ENCODE measurements at regions not wholly inside any gene's neighbourhood (a gene's known extent, or its start where the extent isn't known, plus 50 kb on each side); places are given as distances from the start of the nearest gene placed in this dataset.

DNA sequence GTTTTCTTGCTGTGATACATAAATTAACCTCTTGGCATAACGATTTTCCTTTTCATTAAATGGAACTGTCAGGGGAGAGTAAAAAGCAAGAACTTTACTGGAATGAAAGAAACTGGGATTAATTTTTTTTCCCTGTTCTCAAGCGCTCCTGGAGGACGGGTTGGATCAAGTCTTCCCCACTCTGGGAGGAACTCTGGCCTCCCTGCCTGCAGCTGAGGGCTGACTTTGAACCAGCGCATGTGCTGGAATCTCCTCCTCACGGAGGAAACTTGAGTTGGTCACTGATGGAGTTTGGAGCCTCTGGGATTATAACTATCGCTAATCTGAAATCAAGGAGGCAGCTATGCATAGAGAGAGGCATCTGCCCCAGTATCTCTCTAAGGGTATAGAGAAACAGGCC, 406.4 kb upstream of the TMEM132C start:
- intact Hi-C loops (cut with micrococcal nuclease) = no loop called here
- H3K27me3 Mint-ChIP-seq (ENCODE audit: insufficient read depth) = no peaks in the 10 kb centered on the region
- no peaks in the 10 kb centered on the region for H3K4me1 Mint-ChIP-seq (ENCODE audit: low read depth)
- no peak overlapping the region for H3K27ac Mint-ChIP-seq
- H3K36me3 Mint-ChIP-seq (ENCODE audit: low read depth) = no peaks in the 10 kb centered on the region
- H3K4me3 Mint-ChIP-seq = no peak overlapping the region
- peaks cover 55% of the 10 kb centered on the region for H3K9me3 Mint-ChIP-seq
- DNase-seq (ENCODE audit: low spot score) = no peak

DNA sequence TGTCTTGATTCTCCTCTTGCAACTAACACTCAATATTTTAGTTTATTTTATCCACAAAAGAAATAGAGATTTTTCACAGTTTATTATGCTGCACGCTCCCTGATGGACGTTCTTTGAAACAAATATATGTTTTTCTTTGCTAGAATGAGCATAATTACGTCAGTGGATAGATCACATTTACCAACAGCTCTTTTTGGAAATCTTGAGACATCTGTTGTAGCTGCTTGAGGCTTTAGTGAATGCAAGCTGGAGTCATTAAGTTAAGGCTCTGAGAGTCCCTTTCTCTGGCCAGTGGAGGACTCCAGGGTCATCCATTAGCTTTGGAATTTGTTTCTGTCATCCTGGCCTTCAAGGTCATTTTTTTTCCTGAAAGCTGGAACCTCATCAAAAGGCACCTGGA, 405.6 kb upstream of the TMEM132C start:
- H3K27me3 Mint-ChIP-seq (ENCODE audit: insufficient read depth) = no peaks in the 10 kb centered on the region
- intact Hi-C loops (cut with micrococcal nuclease) = no loop called here
- peaks cover 59% of the 10 kb centered on the region for H3K9me3 Mint-ChIP-seq
- no peaks in the 10 kb centered on the region for H3K36me3 Mint-ChIP-seq (ENCODE audit: low read depth)
- no peaks in the 10 kb centered on the region for H3K4me1 Mint-ChIP-seq (ENCODE audit: low read depth)
- no peak for DNase-seq (ENCODE audit: low spot score)
- H3K4me3 Mint-ChIP-seq = no peak overlapping the region
- H3K27ac Mint-ChIP-seq = no peak overlapping the region

DNA sequence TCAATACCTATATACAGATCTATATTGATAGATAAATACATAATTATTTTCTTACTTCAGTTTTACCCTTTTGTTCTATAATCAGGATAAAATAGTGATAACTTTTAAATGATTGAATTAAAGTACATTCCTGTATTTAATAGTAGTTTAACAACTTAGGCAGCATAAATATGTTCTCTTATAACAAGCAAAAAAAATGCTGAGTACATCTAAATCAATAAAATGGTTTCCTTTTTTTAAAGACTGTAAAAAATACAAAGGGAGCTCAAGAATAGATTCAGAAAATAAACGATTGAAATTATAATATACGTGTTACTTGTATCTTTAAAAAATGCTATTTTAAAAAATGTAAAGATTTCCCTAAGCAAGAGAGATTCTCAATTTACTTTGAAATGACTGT, 393.7 kb upstream of the TMEM132C start:
- H3K27ac Mint-ChIP-seq = no peak overlapping the region
- H3K27me3 Mint-ChIP-seq (ENCODE audit: insufficient read depth) = no peaks in the 10 kb centered on the region
- H3K4me1 Mint-ChIP-seq (ENCODE audit: low read depth) = no peaks in the 10 kb centered on the region
- intact Hi-C loops (cut with micrococcal nuclease) = no loop called here
- no peak for DNase-seq (ENCODE audit: low spot score)
- H3K9me3 Mint-ChIP-seq = peaks cover 22% of the 10 kb centered on the region
- no peak overlapping the region for H3K4me3 Mint-ChIP-seq
- no peaks in the 10 kb centered on the region for H3K36me3 Mint-ChIP-seq (ENCODE audit: low read depth)

DNA sequence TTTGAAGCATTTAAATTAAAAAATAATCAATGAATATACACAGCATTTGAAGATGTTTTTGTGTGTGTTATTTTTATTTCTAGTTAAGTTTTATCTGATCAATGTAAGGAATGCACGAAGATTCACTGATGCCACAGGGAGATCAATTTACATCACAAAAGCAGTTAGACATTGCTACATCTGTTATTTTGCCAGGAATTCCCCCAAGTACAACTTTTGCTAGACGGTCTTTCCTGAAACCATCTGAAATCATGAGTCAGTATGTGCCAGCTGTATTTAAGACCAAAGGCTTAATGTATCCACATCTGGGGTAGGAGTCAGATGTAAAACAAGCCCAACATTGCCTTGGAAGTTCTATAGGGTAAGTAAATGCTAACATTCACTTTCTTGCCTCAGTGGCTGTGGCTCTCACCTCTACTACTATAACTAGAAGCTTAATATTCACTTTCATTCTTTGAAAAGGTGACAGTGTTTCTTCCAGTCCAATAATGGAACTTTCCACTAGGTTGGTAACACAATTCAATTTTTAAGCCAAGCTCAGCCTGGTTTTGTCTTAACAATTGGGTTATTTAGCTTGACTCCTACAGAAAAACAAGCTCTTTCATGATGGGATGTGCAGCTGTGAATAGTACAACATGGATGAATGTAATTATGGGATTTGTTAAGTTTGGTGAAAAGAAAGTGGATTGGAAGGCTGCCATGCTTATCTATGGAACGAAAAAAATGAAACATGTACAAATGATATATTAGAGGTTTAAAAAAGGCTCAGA, 385.4 kb upstream of the TMEM132C start:
- intact Hi-C loops (cut with micrococcal nuclease) = no loop called here
- Mint-ChIP-seq H3K9me3 (peaks cover 30% of the 10 kb centered on the region), H3K36me3 (ENCODE audit: low read depth) (no peaks in the 10 kb centered on the region), H3K4me1 (ENCODE audit: low read depth) (no peaks in the 10 kb centered on the region), H3K27me3 (ENCODE audit: insufficient read depth) (no peaks in the 10 kb centered on the region), H3K27ac (no peak overlapping the region), H3K4me3 (no peak overlapping the region)
- no peak for DNase-seq (ENCODE audit: low spot score)

DNA sequence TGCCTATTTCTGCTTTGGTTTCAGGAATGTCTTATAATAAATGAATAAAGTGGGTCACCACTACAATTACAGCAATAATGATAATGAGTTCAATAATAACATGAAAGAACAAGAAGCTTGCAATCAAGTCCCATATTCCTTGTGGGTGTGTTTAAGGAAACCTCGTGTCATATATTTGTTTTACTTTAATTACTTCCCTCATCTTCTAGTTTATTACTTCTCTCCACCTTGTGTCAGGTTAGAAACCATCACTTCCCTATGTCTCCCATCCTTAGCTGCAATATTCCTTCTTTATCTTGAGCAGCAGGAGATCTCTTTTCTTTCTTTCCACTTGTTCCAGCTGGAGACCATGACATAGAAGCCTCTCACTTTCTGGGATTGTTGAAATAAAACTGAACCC, 384.0 kb upstream of the TMEM132C start:
- Mint-ChIP-seq H3K9me3 (peaks cover 27% of the 10 kb centered on the region), H3K27ac (no peak overlapping the region), H3K27me3 (ENCODE audit: insufficient read depth) (no peaks in the 10 kb centered on the region), H3K4me3 (no peak overlapping the region), H3K36me3 (ENCODE audit: low read depth) (no peaks in the 10 kb centered on the region), H3K4me1 (ENCODE audit: low read depth) (no peaks in the 10 kb centered on the region)
- intact Hi-C loops (cut with micrococcal nuclease) = no loop called here
- no peak for DNase-seq (ENCODE audit: low spot score)

DNA sequence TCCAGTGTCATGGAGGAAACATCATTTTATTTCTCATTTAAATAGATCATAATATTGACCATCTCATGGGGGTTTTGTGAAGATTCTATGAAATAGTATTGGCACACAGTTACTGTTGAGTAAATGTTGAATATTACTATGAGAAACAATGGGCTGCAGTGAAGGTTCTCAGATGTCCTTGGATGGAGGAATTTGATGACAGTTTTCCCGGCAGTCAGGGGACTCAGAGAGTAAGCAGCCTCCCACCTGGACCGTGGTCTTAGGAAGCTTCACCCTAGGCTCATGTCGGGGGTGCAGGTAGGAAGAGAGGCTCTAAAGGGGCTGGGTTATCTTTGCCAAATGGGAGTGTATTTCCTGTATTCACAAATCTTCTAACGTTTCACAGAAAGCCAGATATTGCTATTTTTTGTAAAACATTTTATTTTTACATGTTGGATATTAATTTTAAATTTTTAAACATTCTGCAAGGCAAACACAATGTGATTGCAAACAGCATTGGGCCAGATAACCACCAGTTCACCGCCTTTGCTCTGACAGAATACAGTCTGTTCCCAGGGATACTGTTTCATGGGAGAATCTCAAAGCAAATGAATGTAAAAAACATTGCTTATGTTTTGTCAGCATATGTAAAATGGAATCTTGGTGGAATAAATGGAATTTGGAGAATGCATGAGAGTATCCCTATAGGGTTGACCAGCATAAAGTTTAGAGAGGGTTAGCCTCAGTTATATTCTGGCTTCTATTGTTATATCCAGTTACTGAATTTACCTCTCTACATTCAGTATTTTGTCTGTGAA, 380.8 kb upstream of the TMEM132C start:
- intact Hi-C loops (cut with micrococcal nuclease) = no loop called here
- no peak for DNase-seq (ENCODE audit: low spot score)
- H3K4me3 Mint-ChIP-seq = no peak overlapping the region
- H3K36me3 Mint-ChIP-seq (ENCODE audit: low read depth) = no peaks in the 10 kb centered on the region
- no peaks in the 10 kb centered on the region for H3K4me1 Mint-ChIP-seq (ENCODE audit: low read depth)
- H3K9me3 Mint-ChIP-seq = peaks cover 22% of the 10 kb centered on the region
- no peaks in the 10 kb centered on the region for H3K27me3 Mint-ChIP-seq (ENCODE audit: insufficient read depth)
- H3K27ac Mint-ChIP-seq = no peak overlapping the region

DNA sequence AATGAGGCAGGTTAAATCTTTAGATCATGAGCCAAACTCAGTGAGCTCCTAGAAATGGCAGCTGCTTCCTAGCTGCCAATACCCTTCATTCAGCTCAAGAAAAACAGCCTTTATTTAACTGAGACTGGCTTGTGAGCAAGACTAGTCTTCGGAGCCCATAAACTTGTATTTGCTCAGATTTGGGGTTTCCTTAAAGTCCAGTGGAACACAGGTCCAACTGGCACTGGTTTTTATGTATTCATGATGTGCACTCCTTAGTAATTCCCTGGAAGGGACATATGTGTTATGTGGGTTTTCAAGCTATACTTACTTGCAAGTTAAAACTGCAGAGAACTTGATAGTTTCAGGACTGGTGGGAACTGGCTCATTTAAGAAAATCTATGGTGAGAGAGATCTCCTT, 380.1 kb upstream of the TMEM132C start:
- no peaks in the 10 kb centered on the region for H3K4me1 Mint-ChIP-seq (ENCODE audit: low read depth)
- H3K4me3 Mint-ChIP-seq = no peak overlapping the region
- H3K27ac Mint-ChIP-seq = no peak overlapping the region
- H3K36me3 Mint-ChIP-seq (ENCODE audit: low read depth) = no peaks in the 10 kb centered on the region
- intact Hi-C loops (cut with micrococcal nuclease) = no loop called here
- peaks cover 27% of the 10 kb centered on the region for H3K9me3 Mint-ChIP-seq
- no peak for DNase-seq (ENCODE audit: low spot score)
- H3K27me3 Mint-ChIP-seq (ENCODE audit: insufficient read depth) = no peaks in the 10 kb centered on the region

DNA sequence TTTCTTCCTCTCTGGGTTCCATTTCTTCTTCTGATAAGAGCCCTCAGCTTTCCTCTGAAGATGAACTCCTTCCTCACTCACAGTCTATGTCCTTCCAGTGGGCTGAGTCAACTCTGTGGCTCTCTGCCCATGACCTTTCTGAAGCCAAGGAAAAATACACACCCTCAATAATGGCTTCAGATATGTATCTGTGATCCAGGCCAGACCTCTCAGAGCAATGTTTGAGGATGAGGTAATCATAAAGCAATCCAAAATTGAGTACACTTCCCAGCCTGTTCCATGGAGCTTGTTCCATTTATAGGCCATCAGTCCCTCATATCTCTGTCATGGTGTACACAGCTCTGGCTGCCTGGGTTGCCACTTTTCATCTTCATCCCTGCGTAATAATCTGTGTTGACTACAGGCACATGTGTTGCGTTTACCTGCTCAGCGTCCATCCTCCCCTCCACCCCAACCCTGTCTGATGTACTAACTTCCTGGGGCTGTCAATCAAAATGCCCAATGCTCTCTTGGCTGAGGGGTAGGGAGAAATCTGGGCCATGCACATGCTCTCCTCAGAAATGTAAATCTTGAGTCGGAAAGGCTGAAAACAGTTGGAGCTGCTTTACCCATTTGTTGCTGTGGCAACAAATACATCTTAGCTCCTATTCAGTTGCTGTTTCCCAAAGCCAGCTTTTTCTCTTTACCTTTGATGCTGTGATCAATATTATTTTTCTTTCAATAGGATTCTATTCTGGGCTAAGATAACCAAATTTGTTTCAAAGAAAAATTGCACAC, 377.8 kb upstream of the TMEM132C start:
- Mint-ChIP-seq H3K9me3 (peaks cover 26% of the 10 kb centered on the region), H3K27me3 (ENCODE audit: insufficient read depth) (no peaks in the 10 kb centered on the region), H3K36me3 (ENCODE audit: low read depth) (no peaks in the 10 kb centered on the region), H3K4me1 (ENCODE audit: low read depth) (no peaks in the 10 kb centered on the region), H3K4me3 (no peak overlapping the region), H3K27ac (no peak overlapping the region)
- intact Hi-C loops (cut with micrococcal nuclease) = no loop called here
- DNase-seq (ENCODE audit: low spot score) = no peak

DNA sequence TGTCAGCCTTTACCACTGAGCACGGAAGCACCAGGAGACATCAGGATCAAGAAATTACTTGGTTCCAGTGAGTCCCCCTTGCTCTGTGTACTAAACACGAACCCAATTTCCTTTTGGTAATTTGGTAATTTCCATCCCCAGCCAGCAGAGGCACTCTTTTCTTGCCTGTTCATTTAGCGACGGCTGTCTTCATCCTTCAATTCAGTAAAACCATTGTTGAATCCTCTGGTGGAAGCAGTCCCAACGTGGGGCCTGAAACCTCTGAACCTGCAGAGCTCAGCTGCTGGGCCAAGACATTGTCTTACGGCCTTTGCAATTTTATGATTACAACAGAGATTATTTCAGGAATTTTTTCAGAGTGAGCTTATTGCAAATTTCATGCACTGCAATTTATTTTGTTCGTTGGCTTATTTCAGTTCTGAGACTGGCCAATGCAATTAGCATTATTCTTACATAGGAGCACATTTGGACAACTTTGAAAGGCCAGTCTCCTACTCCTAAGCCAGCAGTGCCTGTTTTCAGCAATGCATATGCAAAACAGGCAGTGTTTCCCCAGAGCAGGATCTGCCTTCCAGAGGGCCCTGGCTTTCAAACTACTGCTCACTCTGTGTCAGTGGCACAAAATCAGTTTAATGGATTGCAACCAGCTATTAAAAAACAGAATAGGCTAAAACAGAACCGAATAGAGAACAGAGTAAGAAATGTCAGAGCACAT, 372.9 kb upstream of the TMEM132C start:
- H3K27me3 Mint-ChIP-seq (ENCODE audit: insufficient read depth) = no peaks in the 10 kb centered on the region
- H3K36me3 Mint-ChIP-seq (ENCODE audit: low read depth) = no peaks in the 10 kb centered on the region
- intact Hi-C loops (cut with micrococcal nuclease) = no loop called here
- H3K9me3 Mint-ChIP-seq = peaks cover 20% of the 10 kb centered on the region
- H3K4me1 Mint-ChIP-seq (ENCODE audit: low read depth) = no peaks in the 10 kb centered on the region
- H3K4me3 Mint-ChIP-seq = no peak overlapping the region
- H3K27ac Mint-ChIP-seq = no peak overlapping the region
- DNase-seq (ENCODE audit: low spot score) = no peak

DNA sequence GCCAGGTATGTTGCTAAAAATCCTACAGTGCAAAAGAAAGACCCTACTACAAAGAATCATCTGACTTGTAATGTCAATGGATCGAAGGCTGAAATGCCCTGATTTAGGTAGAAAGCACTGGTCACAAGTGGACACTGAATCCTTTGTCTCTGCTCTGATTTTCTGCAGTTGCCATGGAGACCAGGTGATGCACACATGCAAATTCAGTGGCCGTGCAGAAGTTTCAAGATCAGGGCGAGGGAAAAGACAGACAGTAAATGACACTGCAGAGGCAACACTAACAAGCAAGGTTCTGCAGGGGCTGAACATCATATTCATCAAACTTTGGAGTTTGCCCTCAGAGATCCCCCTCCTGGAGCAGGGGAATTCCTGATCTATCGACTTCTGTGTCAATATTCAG, 370.3 kb upstream of the TMEM132C start:
- H3K4me1 Mint-ChIP-seq (ENCODE audit: low read depth) = no peaks in the 10 kb centered on the region
- peaks cover 15% of the 10 kb centered on the region for H3K9me3 Mint-ChIP-seq
- H3K27ac Mint-ChIP-seq = no peak overlapping the region
- no peak for DNase-seq (ENCODE audit: low spot score)
- H3K27me3 Mint-ChIP-seq (ENCODE audit: insufficient read depth) = no peaks in the 10 kb centered on the region
- no peaks in the 10 kb centered on the region for H3K36me3 Mint-ChIP-seq (ENCODE audit: low read depth)
- intact Hi-C loops (cut with micrococcal nuclease) = no loop called here
- no peak overlapping the region for H3K4me3 Mint-ChIP-seq

DNA sequence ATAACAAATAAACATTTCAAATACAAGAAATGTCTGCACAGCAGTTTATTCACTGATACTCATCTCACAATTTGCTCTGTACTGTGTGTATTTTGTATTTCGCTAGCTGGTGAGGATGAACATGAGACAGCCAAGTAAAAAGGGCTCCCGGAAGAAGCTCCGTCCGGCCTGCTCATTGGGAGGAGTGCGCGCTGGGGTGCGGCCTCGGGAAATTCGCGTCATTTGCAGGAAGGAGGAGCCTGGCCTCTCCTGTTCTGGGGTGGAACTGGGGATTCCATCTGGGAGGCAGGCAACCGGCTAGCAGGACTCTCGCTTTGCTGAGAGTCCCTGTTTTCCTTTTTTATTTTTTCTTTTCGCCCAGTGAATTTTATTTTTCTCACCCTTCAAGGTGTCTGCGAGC, 368.4 kb upstream of the TMEM132C start:
- intact Hi-C loops (cut with micrococcal nuclease) = no loop called here
- DNase-seq (ENCODE audit: low spot score) = no peak
- Mint-ChIP-seq H3K4me1 (ENCODE audit: low read depth) (no peaks in the 10 kb centered on the region), H3K36me3 (ENCODE audit: low read depth) (no peaks in the 10 kb centered on the region), H3K9me3 (peaks cover 11% of the 10 kb centered on the region), H3K4me3 (no peak overlapping the region), H3K27me3 (ENCODE audit: insufficient read depth) (no peaks in the 10 kb centered on the region), H3K27ac (no peak overlapping the region)

DNA sequence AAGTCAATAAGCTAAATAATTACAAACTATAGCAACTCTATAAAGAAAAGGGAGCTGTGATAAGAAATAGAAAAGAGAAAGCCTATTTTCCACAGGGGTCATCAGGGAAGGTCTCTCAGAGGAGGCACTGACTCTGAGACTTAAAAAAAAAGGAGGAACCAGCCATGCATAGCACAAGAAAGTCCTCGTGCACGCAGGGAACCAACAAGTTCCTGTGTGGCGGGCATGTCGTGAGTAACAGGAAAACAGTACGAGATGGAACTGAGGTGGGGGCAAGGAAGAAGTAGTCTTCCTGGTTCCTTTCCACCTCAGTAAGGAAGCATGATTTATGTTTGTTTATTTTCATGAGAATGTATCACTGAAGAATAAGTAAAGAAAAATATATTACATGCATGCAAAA, 367.0 kb upstream of the TMEM132C start:
- Mint-ChIP-seq H3K27me3 (ENCODE audit: insufficient read depth) (no peaks in the 10 kb centered on the region), H3K4me1 (ENCODE audit: low read depth) (no peaks in the 10 kb centered on the region), H3K27ac (no peak overlapping the region), H3K9me3 (peaks cover 11% of the 10 kb centered on the region), H3K36me3 (ENCODE audit: low read depth) (no peaks in the 10 kb centered on the region), H3K4me3 (no peak overlapping the region)
- intact Hi-C loops (cut with micrococcal nuclease) = no loop called here
- no peak for DNase-seq (ENCODE audit: low spot score)
